ENCODE measurements at regions not wholly inside any gene's neighbourhood (a gene's known extent, or its start where the extent isn't known, plus 50 kb on each side); places are given as distances from the start of the nearest gene placed in this dataset.
"Not testable (repeated sequence)": the region's sequence is repeated elsewhere in the genome, so short reads cannot be mapped to it uniquely, and the experiment has no call there.

DNA sequence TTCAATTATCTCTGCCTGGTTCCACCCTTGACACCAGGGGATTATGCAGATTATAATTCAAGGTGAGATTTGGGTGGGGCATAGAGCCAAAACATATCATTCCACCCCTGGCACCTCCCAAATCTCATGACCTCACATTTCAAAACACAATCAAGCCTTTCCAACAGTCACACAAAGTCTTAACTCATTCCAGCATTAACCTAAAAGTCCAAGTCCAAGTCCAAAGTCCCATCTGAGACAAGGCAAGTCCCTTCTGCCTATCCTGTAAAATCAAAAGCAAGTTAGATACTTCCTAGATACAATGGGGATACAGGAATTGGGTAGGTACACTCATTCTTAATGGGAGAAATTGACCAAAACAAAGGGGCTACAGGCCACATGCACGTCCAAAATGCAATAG is 73.7 kb upstream of the SLC24A3 start (continued):
- TF ChIP-seq, protein P1, sequence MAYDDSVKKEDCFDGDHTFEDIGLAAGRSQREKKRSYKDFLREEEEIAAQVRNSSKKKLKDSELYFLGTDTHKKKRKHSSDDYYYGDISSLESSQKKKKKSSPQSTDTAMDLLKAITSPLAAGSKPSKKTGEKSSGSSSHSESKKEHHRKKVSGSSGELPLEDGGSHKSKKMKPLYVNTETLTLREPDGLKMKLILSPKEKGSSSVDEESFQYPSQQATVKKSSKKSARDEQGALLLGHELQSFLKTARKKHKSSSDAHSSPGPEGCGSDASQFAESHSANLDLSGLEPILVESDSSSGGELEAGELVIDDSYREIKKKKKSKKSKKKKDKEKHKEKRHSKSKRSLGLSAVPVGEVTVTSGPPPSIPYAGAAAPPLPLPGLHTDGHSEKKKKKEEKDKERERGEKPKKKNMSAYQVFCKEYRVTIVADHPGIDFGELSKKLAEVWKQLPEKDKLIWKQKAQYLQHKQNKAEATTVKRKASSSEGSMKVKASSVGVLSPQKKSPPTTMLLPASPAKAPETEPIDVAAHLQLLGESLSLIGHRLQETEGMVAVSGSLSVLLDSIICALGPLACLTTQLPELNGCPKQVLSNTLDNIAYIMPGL (CRISPR knock-in tag; IDR thresholded peaks at IDR 0.05) = no peak

DNA sequence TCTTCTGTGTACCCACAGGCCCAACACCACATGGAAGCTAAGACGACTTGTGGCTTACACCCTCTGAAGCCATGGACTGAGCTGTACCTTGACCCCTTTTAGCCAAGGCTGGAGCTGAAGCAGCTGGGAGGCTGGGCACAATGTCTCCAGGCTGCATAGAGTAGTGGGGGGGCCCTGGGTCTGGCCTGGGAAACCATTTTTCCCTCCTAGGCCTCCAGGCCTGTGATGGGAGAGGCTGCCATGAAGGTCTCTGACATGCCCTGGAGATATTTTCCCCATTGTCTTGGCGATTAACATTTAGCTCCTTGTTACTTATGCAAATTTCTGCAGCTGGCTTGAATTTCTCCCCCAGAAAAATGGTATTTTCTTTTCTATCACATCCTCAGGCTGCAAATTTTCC is 72.9 kb upstream of the SLC24A3 start:
- H3K79me2 ChIP-seq (ENCODE audit: control insufficient read depth, insufficient read depth, low read length); H3K36me3 ChIP-seq (ENCODE audit: control insufficient read depth, insufficient read depth, low read length); ATAC-seq; H3K27me3 ChIP-seq (ENCODE audit: control insufficient read depth in 2 of 2, insufficient read depth in 2 of 2, low read length in 2 of 2); FAIRE-seq; POLR2A ChIA-PET; H3K9me1 ChIP-seq (ENCODE audit: control insufficient read depth, insufficient read depth, low read length); H3K9ac ChIP-seq (ENCODE audit: insufficient read depth in 1 of 2, low read depth in 2 of 2, low read length in 2 of 2); H4K20me1 ChIP-seq (replicated peaks; ENCODE audit: control insufficient read depth, insufficient read depth, low read length); H3K27ac ChIP-seq (ENCODE audit: extremely low read depth, low read depth, low read length); H3K9me3 ChIP-seq (replicated peaks; ENCODE audit: control insufficient read depth, insufficient read depth, low read depth, low read length); CTCF ChIA-PET (ENCODE audit: low intra/inter-chr PET ratio); BruUV-seq (replicated peaks); DNase-seq (ENCODE audit: extremely low read depth in 1 of 4, low spot score in 3 of 4); H3K4me3 ChIP-seq; H3K4me2 ChIP-seq (ENCODE audit: insufficient read depth, low read length); H2AFZ ChIP-seq (ENCODE audit: low read depth, low read length); H3K4me1 ChIP-seq (replicated peaks in 1 of 2; ENCODE audit: control insufficient read depth in 2 of 2, insufficient read depth in 2 of 2, low read length in 2 of 2); intact Hi-C loops (cut with micrococcal nuclease); in situ Hi-C loops (cut with MboI): not testable (repeated sequence)
- WGBS (ENCODE audit: insufficient coverage, low coverage, missing lambda C conversion rate) = 0% methylated on average over 2 of the region's 2 CpGs

DNA sequence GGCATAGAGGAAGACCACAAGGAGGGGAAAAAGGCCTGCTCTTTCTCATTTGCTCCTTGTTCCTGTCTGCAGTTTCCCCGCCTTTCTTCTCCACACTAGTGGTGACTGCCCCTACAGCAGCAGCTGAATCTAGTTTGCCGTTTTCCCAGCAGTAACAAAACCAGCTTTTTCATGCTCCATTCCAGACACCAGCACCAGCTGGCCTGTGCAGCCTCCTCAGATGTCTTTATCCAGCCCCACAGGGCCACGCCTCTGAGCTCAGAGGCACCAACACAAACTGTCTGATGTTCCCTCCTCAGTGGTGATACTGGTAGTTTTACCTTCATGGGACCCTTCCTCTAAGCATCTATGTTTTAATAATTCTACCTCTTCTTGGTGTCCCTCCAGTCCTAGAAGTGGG is 70.4 kb upstream of the SLC24A3 start:
- no peak for ATAC-seq
- Histone ChIP-seq H3K27ac (ENCODE audit: extremely low read depth, low read depth, low read length) (no peak overlapping the region), H3K27me3 (ENCODE audit: control insufficient read depth in 2 of 2, insufficient read depth in 2 of 2, low read length in 2 of 2) (no peaks in the 10 kb centered on the region), H3K36me3 (ENCODE audit: control insufficient read depth, insufficient read depth, low read length) (no peaks in the 10 kb centered on the region), H3K4me3 (no peak overlapping the region), H3K9me3 (replicated peaks; ENCODE audit: control insufficient read depth, insufficient read depth, low read depth, low read length) (no peaks in the 10 kb centered on the region), H3K79me2 (ENCODE audit: control insufficient read depth, insufficient read depth, low read length) (no peaks in the 10 kb centered on the region), H3K4me2 (ENCODE audit: insufficient read depth, low read length) (no peak overlapping the region), H2AFZ (ENCODE audit: low read depth, low read length) (no peak overlapping the region), H3K9ac (ENCODE audit: insufficient read depth in 1 of 2, low read depth in 2 of 2, low read length in 2 of 2) (no peak overlapping the region), H3K9me1 (ENCODE audit: control insufficient read depth, insufficient read depth, low read length) (no peaks in the 10 kb centered on the region), H3K4me1 (replicated peaks in 1 of 2; ENCODE audit: control insufficient read depth in 2 of 2, insufficient read depth in 2 of 2, low read length in 2 of 2) (no peaks in the 10 kb centered on the region), H4K20me1 (replicated peaks; ENCODE audit: control insufficient read depth, insufficient read depth, low read length) (no peaks in the 10 kb centered on the region)
- TF ChIP-seq ZNF239 (CRISPR knock-in tag; IDR thresholded peaks at IDR 0.05) = no peak
- TF ChIP-seq RBM17 (IDR thresholded peaks at IDR 0.05; ENCODE audit: borderline replicate concordance, low read depth, low read length) = no peak
- TF ChIP-seq ZNF41 (CRISPR knock-in tag; conservative IDR thresholded peaks at IDR 0.05) = no peak
- TF ChIP-seq ZNF140 (CRISPR knock-in tag; IDR thresholded peaks at IDR 0.05) = no peak
- no peak for TF ChIP-seq ZKSCAN1 (IDR thresholded peaks at IDR 0.05; ENCODE audit: low read depth, low read length)
- TF ChIP-seq, protein P2, sequence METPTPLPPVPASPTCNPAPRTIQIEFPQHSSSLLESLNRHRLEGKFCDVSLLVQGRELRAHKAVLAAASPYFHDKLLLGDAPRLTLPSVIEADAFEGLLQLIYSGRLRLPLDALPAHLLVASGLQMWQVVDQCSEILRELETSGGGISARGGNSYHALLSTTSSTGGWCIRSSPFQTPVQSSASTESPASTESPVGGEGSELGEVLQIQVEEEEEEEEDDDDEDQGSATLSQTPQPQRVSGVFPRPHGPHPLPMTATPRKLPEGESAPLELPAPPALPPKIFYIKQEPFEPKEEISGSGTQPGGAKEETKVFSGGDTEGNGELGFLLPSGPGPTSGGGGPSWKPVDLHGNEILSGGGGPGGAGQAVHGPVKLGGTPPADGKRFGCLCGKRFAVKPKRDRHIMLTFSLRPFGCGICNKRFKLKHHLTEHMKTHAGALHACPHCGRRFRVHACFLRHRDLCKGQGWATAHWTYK (CRISPR knock-in tag; IDR thresholded peaks at IDR 0.05) = no peak
- TF ChIP-seq PRMT5 (CRISPR knock-in tag; IDR thresholded peaks at IDR 0.05) = no peak
- TF ChIP-seq ZNF445 (CRISPR knock-in tag; IDR thresholded peaks at IDR 0.05; ENCODE audit: low read depth) = no peak
- no peak for TF ChIP-seq PPARD (CRISPR knock-in tag; IDR thresholded peaks at IDR 0.05)
- TF ChIP-seq CBX1 (IDR thresholded peaks at IDR 0.05; ENCODE audit: low read depth) = no peak
- TF ChIP-seq, protein P3, sequence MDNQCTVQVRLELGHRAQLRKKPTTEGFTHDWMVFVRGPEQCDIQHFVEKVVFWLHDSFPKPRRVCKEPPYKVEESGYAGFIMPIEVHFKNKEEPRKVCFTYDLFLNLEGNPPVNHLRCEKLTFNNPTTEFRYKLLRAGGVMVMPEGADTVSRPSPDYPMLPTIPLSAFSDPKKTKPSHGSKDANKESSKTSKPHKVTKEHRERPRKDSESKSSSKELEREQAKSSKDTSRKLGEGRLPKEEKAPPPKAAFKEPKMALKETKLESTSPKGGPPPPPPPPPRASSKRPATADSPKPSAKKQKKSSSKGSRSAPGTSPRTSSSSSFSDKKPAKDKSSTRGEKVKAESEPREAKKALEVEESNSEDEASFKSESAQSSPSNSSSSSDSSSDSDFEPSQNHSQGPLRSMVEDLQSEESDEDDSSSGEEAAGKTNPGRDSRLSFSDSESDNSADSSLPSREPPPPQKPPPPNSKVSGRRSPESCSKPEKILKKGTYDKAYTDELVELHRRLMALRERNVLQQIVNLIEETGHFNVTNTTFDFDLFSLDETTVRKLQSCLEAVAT (IDR thresholded peaks at IDR 0.05) = no peak
- intact Hi-C loops (cut with micrococcal nuclease) (no loop called here), in situ Hi-C loops (cut with MboI) (no loop called here)
- ChIA-PET CTCF (ENCODE audit: low intra/inter-chr PET ratio) (no interaction called here), POLR2A (no interaction called here)
- no peak for DNase-seq (ENCODE audit: extremely low read depth in 1 of 4, low spot score in 3 of 4)
- no TSS peak for BruUV-seq (replicated peaks)
- FAIRE-seq = no peak
- WGBS (ENCODE audit: insufficient coverage, low coverage, missing lambda C conversion rate) = 0% methylated on average over 2 of the region's 3 CpGs
